Activated CD4-positive, alpha-beta T cell treated with anti-CD3 and anti-CD28 coated beads, Interleukin-2, amount 50 U/mL, for 16 hours (primary cell): ENCODE measurements at regions not wholly inside any gene's neighbourhood (a gene's known extent, or its start where the extent isn't known, plus 50 kb on each side); places are given as distances from the start of the nearest gene placed in this dataset.
A peak's percentile ranks its signal among the peaks of the same experiment; 100 is the strongest.

Experiments
- DNase-seq: peaks from one replicate; pipeline ENCODE4 v3.0.0-alpha.2; 2020

DNA sequence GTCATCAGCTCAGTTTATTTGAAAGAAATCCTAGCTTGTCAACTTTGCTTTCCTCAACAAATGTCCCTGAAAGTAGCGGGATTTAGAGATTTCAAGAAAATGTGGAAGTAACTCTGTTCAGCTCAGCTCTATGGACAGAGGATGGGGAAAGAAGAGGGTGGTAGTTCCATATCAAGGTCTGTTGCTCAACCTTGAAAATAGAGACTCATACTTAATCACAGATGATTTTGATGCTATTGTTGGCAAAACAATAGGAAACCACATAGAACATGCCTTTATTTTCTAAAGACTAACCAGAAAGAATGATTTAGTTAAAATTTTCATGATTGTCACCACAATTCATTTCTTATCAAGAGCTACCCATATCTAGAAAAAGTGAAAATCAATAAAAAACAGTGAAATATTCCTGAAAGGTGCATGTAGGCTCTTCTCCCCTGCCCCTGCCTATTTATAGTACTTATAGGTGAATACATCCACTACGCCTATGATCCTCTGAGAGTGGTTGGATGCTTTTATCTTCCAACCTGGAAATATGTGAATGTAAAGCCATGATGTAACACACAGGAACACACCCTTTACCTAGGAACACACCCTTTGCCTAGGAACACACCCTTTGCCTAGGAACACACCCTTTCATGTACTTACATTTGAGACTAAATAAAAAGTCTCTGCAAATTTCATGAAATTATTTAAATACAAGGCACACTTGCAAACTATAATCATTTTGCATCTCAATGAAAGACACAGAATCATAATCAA is 65.8 kb downstream of the ETAA1 start:
- DNase-seq, result no peak

DNA sequence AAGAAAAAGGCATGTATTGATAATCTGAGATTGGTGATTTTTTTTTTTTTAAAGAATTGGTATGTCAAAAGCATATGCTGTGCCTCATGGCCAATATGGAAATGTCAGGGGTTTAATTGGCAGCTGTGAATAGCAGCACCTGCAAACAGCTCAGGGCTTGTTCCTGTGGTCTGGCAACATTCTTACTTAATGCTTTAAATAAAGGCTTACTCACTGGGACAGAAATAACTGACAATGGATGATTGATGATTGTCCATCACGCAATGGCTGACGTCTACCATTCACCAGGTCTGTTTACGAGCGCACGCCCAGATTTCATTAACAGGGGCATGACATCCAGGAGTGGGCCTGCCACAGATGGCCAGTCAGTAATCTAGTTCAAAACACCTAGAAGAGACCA is 66.7 kb downstream of the ETAA1 start:
- DNase-seq, result no peak

DNA sequence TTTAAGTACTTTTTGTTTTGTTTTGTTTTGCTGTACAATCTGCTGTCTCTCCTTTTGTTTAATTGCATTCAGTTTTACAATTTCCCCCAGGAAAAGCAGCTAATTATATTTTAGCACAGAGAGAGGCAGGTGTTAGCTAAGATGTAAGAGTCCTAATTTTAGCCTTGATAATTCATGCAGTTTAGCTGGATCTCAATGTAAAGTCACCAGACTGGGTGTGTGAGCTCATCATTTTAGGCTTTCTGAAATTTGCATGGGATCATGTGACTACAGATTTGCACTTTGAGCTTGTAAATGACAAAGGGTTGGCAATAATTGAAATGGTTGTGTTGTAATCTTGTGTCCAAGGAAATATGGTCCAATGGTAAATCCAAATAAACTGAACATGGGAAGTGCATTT is 68.5 kb downstream of the ETAA1 start:
- DNase-seq, result no peak

DNA sequence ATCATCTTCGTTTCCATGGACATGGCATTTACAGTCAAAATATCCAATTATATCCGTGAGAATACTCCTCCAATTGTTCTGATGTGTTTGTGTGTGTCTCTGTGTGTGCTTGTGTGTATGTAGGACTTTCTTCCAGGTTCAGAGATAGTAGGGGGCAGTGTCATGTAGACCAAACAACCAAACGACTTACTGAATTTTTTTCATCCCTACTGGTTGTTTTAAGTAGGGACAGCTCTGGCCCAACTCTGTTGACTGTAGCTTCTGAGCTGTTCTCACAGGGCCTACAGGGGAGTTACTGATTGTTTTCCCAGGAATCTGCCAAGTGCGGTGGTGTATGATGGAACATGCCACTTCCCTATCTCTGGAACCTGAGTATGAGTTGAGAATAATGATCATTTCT is 69.6 kb downstream of the ETAA1 start:
- no peak for DNase-seq

DNA sequence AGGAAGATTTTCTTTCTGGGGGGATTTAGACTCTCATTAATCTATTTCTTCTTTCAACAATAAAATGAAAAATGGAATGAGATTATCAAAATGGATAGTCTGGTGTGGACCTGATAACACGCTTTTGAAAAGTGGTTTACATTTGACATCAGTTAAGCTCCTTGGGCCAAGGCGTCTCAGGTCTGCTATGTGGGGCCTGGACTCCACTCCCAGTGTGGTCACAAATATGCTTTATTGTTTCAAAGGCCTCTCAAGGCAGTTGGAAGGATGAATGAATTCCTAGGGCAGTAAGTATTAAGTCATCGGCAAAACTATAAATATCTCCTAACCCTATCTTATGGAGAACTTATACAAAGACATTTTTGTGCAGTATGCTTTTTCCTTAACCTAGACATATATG is 74.5 kb downstream of the ETAA1 start:
- no peak for DNase-seq

DNA sequence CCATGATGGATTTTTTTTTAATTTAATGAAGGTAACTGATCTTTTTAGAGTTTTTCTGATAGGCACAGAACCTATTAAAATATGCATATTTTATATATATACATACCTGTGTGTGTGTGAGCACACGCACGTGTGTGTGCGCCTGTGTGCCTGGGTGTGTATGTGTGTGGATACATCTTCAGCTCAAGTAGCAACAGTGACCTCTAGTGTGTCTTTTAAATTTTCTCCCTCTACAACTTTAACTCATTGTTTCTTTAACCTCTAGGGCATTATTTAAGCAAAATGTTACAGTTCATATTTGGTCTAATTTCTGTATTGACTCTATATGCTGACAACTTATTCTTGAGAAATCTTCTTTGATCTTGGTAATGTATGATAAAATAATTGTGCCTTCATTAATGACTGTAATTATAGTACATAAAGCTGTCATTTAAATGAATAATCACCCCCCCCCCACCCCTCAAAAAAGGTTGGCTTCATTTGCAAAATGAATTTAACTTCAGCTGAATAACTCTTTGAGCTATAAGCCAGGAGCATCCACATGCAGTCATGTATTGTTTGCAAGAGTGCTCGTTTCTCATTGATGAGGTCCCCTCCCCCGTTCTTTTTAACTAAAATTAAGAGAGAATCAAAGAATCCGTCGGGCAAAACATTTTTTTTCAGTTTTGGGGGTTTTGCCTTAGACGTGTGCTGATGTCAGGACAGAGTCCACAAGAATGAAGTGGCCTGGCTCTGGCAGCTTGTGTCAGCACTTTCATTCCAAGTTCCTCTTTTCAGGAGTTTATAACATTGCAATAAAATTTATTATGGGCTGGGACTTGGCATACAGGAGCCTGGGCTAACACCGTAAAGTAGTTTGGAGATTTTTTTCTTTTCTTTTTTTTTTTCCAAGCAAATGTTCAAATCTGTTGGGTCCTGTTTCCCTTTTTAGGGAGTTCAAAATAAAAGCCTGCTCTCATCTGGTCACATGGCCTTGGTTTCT is 80.0 kb downstream of the ETAA1 start:
- peak; percentile 10 for DNase-seq

DNA sequence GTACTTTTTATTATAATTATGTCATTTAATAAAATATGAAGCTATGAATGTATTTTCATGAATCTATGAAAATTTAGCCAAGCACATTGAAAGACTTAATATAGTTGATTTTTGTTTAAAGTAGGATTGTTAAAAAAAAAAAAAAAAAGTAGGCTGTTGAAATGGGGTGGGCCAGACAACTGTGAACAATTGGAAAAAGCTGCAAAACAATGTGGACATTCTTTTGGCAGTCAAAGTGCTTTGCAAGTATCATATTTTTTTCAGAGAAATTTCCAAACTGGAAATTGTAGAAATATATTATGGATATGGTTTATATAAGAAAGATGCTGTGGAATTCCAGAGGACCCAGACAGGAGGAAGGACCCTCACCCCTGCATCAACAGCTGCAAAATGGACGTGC is 82.1 kb downstream of the ETAA1 start:
- no peak for DNase-seq

DNA sequence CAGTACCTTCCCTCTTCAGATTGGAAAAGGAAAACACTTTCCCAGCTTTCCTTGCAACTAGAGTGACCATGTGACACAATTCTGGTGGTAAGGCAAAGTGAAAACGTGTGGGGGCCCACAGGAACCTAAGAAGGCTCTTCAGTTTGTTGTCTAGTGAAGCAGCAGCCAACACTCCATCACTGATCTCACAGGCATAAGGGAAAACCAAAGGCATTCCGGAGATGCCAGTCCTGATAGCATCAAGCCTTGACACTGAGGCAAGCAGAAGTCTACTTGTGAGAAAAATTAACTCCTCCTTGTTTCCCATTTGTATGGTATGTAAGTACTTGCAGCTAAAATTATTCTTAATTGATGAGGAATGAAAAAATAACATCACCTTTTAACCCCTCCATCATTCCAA is 88.3 kb downstream of the ETAA1 start:
- no peak for DNase-seq

DNA sequence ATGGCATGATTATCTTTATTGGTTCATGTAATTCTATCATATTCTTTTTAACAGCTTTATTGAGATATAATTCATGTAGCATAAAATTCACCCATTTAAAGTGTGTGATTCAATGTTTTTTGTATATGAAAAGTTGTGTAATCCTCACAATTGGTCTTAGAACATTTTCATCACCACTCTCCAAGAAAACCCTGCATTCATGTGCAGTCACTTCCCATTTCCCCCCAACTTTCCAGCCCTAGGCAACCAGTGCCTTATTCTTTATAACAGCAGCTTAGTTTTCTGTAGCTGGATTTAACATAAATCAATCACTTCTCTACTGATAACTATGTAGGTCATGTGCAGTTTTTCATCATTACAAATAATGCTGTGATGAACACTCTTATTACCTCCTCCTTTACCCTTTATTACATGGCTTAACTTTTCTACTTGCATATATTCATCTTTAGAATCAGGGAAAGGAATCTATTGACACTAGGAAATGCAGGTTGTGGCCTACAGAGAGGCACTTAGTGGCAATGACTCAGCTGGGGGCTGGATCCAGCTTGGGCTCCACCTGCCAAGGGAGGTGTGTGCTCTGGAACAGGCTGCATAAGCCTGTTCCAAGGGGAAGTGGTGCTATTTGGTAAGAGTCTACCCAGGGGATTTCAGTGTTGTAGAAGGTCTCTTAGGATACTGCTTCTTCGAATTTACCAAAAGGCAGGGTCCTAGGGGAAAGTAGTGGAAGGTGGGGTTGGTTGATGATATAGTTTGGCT is 89.1 kb downstream of the ETAA1 start:
- no peak for DNase-seq

DNA sequence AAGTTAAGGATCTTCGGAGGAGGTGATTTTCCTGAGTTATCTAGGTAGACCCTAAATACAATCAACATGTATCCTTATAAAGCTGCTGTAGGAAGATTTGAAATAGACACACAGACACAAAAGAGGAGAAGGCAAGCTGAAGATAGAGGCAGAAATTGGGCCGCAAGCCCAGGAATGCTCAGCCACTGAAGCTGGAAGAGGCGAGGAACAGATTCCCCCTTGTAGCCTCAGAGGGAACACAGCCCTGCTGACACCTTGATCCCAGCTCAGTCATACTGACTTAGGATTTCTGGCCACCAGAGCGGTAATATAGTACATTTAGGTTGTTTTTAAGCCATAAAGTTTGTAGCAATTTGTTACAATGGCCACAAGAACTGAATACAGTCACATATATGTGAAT is 90.9 kb downstream of the ETAA1 start:
- no peak for DNase-seq

DNA sequence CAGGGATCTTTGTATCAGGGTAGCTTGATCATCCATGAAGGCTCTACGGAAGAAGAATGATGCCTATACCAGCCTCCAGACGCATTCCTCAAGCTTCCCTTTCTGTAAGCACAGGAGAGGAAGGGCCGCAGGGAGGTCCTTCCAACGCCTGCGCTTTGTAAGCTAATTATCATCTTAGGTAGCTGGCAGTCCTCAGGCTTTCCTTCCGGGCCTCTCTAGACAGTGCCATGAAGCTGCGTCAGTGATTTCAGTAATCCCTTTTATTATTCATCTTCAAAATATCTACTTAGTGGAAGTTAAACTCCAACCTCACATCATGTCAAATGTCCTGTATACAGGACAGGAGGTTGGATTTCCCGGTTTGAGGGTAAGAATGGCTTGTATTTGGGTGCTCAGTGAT is 92.3 kb downstream of the ETAA1 start:
- DNase-seq, result no peak

DNA sequence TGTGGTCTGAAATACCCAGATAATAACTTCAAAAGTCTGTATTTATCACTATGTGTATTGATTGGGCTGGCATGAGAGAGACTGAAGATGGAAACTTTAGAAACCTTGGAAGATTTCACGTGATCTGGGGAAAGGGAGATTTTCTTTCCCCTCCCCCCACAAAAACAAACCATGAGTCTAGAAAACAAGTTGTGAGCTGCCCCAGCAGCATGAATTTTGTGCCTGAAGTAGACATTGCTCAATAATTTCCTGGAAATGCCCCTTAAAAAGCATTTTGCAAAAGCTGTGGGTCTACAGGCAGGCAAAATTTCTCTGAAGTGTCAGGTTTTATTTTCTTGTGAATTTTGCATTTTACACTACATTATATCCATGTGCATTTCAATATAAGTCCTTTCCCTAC is 101.8 kb downstream of the ETAA1 start:
- no peak for DNase-seq

DNA sequence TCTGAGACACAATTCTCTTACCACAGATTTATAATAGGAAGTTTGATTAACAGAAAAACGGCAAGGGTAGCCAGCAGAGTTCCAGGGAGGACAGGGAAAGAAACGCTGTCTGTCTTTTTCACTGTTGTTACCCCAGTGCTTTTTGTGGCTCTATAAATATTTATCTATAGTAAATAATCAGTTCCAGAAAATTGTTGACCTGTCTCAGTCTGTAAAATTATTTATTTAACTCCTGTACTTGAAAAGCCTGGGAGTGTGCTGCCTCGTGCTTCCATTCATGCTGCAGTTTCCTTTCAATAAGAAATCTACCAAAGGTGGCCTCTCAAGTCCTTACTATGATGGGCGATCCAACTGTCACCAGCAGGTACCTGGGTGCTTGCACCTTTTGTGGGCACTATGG is 102.9 kb downstream of the ETAA1 start:
- no peak for DNase-seq

DNA sequence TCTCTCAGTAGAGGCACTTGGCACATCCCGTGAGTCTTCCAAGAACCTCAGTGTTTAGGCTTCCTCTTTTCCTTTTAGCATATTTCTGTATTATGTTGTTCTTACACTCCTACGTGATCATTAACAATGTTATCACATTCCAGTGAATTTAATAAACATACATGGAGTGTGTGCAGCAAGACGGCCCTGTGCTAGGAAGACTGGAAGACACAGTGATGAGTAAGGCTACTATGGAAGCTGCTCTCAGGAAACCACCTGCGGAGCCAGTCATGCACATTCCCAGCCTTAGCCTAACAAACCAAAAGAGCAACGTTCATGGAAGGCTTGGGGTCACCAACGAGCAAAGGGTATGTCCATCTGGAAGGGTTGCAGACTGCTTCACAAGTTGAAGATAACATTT is 103.4 kb downstream of the ETAA1 start:
- DNase-seq, result no peak

DNA sequence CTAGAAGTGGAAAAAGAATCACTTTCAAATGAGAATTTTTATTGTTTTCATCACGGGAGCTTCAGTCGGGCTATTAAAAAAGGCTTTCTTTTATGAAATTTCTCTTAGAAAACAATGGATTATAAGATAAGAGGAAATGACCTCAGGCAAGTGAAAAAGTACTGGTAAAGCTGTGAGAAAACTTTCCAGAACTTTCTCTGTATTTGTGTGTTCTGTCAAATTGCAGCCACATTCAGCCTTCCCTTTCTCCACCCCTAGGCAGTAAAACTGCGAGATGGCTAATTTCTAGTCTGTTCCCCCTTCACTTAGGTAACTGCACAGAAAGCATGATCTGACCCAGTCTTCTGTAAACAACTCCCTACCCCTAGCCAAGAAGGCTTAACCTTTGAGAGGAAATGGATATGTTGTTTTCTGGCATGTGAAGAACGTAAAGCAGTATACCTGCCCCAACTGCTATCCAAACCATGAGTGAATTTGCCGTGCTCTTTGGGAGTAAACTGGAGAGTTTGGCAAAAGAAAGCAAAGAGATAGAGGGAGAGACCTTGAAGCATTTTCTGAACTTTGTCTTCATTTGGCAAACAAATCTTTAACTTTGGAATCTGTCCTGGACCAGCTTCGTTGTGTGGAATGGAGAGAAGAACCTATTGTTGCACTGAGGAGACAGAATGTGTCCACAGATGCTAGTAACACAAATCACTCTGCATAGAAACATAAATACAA is 105.4 kb downstream of the ETAA1 start:
- no peak for DNase-seq

DNA sequence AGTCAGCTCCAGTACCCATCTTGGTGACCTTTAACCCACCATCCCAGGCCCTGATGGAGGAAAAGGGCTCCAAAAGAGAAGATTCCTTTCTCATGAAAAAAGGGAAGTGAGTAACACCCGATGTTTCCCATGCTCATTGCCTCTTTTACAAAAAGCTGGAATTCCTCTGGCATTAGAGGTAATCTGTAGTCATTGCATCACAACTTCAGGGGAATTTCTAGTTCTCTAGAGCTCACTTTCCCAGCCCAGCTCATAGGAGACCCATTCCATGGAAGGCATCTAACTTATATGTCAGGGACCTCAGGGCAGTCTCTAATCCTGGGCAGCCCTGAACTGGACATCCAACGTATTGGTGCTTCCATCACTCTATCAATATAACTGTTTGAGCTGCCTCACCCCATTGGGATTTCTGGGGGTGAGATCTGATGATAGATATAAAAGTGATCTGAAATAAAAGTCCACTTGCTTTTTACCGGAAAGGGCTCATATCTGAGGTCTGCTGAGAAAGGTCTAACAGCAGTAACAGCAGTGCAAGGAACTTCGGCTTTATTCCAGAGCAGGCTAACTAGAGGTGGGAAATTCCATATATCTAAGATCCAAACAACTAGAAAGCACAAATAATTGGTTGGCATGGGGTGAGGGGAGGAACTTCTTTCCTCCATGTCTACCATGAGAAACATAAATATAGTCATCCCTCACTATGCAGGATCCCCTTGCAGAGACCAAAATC is 106.1 kb downstream of the ETAA1 start:
- DNase-seq, result no peak

DNA sequence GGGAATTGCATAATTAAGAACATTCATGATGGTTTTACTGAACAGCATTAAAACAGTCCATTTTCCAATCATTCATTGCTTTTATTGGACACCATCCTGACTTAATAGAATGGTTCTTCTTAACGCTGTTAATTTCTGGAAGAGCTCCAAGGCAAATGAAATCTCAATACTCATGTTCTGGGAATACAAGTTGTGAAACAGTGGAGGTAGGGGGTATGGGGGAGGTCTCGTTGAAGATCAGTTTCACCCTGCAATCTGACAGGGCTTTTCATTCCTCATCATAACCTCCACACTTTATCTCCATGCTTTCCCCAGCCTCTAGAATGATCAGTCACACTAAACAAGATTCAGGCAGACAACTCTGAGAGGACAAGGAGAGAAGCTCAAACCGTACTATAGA is 113.6 kb downstream of the ETAA1 start:
- DNase-seq, result no peak

DNA sequence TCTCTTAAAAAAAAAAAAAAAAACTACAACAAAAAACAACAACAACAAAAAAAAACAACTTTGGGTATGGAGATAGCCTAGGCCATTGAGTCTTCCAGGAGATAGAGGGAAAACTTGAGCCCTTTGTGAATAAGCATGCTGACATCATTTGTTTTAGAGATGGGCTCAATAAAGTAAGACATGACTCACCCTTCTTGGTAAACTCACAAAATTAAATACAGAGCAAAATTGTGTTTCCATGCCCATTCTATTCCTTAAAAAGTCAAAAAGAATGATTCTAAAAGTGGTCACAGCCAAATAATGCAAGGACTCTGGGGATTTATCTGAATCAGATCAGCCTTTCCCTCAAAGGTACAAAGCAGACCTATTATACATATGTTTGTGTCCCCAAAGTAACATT is 117.4 kb downstream of the ETAA1 start:
- DNase-seq, result no peak

DNA sequence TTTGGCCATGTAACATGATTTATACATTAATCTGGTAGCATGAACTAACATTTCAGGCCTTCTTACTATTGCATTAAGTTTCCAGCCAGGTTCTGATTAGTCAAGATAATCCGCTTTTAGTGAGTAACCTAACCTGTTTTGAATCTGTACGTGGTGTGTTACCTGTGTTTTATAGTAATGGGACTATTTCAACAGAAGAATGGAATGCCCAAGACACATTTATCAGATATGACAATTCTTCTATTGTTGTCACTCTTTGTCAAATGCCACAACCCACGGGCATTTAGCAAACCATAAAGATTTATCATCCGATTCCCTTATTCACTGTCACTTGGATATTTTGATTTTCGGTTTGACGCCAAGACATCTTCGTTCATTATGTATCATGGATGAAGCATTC is 117.9 kb downstream of the ETAA1 start:
- DNase-seq, result no peak

DNA sequence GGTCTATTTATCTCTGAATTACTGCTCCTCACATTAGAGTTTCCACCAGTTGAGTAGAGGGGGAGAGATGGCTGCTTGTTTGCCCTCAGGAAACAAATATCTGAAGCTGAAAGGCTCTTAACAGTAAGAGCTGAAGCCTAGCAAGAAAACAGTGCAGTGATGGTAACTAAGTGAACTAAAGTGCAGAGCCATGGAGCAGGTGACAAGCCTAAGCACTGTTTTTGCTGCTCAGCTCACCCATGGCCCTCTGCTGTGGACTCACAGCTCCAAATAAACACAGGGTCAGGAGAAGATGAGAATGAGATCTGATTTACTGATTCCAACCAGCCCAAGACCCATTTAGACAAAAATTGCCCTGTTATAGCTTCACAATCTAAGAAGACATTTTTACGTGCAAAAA is 118.4 kb downstream of the ETAA1 start:
- DNase-seq, result no peak

DNA sequence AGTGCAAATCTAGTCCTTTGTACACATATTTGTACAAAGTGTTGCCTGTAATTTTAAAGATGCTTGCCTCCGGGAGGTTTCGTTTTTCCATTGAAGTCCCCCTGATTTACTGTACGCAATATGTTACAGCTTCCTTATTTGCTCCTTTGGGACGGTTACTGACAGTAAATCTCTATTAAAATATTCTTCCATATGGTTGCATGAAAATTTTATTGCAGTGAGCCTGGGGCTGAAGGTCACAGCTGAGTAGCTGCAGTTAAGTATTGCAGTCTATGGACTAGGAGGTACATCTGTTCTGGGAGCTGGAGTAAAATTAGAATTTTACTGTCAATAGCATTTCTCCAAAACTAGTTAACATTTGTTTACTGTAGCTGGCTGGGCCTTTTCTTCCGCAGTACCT is 119.2 kb downstream of the ETAA1 start:
- no peak for DNase-seq

DNA sequence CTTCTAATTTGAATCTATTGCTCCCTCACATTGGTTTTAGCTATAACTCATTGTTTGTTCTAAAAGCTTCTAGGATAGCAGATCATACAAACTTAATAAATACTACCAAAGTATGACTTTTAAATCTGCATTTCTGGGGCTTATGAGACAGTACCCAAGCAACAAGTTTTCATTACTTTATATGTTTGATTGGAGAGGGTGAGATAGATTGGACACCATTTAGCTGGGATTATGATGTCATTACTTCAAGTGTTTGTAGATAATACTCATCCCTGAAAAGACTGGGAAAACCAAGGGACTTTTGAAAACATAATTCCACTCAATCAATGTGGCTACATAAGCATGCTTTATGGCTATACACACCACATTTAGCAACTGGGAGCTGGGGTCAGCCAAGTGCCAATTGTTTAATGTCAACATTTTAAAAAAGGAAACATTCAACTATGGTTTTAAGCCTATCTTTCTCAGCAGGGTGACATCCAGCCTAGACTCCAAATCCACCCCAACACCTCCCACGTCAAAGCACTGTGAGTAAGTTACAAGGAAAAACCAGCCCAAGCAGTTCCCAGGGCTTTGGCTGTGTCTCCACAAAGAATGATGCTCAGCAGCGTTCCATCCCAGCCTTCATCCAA is 119.9 kb downstream of the ETAA1 start:
- DNase-seq, result no peak
